Astrocyte (in vitro differentiated cells and primary cell): ENCODE measurements at regions not wholly inside any gene's neighbourhood (a gene's known extent, or its start where the extent isn't known, plus 50 kb on each side); places are given as distances from the start of the nearest gene placed in this dataset.

ENCODE experiments used
- EZH2 ChIP-seq: IDR thresholded peaks from 2 replicates; pipeline ENCODE4 v1.6.1; 2012; ENCODE audit warnings: mild to moderate bottlenecking, low read length, inconsistent platforms; ENCODE audit not compliant: insufficient read depth
- TF ChIP-seq, protein P1 (sequence below): IDR thresholded peaks from 2 replicates; pipeline ENCODE4 v1.5.1; 2011; ENCODE audit warnings: low read depth, mild to moderate bottlenecking, inconsistent platforms, low read length, moderate library complexity; ENCODE audit not compliant: insufficient read depth

- TF ChIP-seq, protein P1, sequence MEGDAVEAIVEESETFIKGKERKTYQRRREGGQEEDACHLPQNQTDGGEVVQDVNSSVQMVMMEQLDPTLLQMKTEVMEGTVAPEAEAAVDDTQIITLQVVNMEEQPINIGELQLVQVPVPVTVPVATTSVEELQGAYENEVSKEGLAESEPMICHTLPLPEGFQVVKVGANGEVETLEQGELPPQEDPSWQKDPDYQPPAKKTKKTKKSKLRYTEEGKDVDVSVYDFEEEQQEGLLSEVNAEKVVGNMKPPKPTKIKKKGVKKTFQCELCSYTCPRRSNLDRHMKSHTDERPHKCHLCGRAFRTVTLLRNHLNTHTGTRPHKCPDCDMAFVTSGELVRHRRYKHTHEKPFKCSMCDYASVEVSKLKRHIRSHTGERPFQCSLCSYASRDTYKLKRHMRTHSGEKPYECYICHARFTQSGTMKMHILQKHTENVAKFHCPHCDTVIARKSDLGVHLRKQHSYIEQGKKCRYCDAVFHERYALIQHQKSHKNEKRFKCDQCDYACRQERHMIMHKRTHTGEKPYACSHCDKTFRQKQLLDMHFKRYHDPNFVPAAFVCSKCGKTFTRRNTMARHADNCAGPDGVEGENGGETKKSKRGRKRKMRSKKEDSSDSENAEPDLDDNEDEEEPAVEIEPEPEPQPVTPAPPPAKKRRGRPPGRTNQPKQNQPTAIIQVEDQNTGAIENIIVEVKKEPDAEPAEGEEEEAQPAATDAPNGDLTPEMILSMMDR = no peak
- TF ChIP-seq EZH2 = no peak
Observed at GRCh38 chr6:122145246-122145645, 254.2 kb upstream of the HSF2 start.
